ENCODE measurements at regions not wholly inside any gene's neighbourhood (a gene's known extent, or its start where the extent isn't known, plus 50 kb on each side); places are given as distances from the start of the nearest gene placed in this dataset.

GRCh38 chr13:79673993-79674377 is 193.0 kb downstream of the NDFIP2 start:
- H3K36me3 ChIP-seq (ENCODE audit: low read length), result no peaks in the 10 kb centered on the region
- no peaks in the 10 kb centered on the region for H3K9me2 ChIP-seq (replicated peaks; ENCODE audit: insufficient read depth, low read length)
- H4K20me1 ChIP-seq (ENCODE audit: low read depth, low read length), result no peaks in the 10 kb centered on the region
- no peak overlapping the region for H2AFZ ChIP-seq (ENCODE audit: low read depth, low read length, severe bottlenecking)
- no peaks in the 10 kb centered on the region for H3K9me3 ChIP-seq (ENCODE audit: insufficient read depth, low read length)
- H3F3A ChIP-seq (ENCODE audit: insufficient read depth), result no peaks in the 10 kb centered on the region
- no peaks in the 10 kb centered on the region for H3K79me2 ChIP-seq (ENCODE audit: insufficient read depth, low read length)
- no peak overlapping the region for H3K4me3 ChIP-seq (ENCODE audit: insufficient read depth, low read length, poor library complexity, severe bottlenecking)
- no peak overlapping the region for H3K27ac ChIP-seq (ENCODE audit: low read depth, low read length)
- H3K4me2 ChIP-seq (ENCODE audit: low read depth, low read length, poor library complexity, severe bottlenecking), result no peak overlapping the region
- TF ChIP-seq CTCF (IDR thresholded peaks at IDR 0.05; ENCODE audit: insufficient read depth, low read length, poor library complexity, severe bottlenecking) (no peak), EZH2phosphoT487 (conservative IDR thresholded peaks at IDR 0.05; ENCODE audit: low read length) (no peak)
- no peaks in the 10 kb centered on the region for H3K27me3 ChIP-seq (ENCODE audit: low read length)
- H3K9ac ChIP-seq (ENCODE audit: low read length), result no peak overlapping the region

GRCh38 chr13:79673310-79673992 is 192.5 kb downstream of the NDFIP2 start:
- Histone ChIP-seq H3F3A (ENCODE audit: insufficient read depth) (no peaks in the 10 kb centered on the region), H3K36me3 (ENCODE audit: low read length) (no peaks in the 10 kb centered on the region), H3K9me2 (replicated peaks; ENCODE audit: insufficient read depth, low read length) (no peaks in the 10 kb centered on the region), H4K20me1 (ENCODE audit: low read depth, low read length) (no peaks in the 10 kb centered on the region), H3K79me2 (ENCODE audit: insufficient read depth, low read length) (no peaks in the 10 kb centered on the region), H2AFZ (ENCODE audit: low read depth, low read length, severe bottlenecking) (no peak overlapping the region), H3K9ac (ENCODE audit: low read length) (no peak overlapping the region), H3K4me3 (ENCODE audit: insufficient read depth, low read length, poor library complexity, severe bottlenecking) (no peak overlapping the region), H3K27me3 (ENCODE audit: low read length) (no peaks in the 10 kb centered on the region), H3K27ac (ENCODE audit: low read depth, low read length) (no peak overlapping the region), H3K9me3 (ENCODE audit: insufficient read depth, low read length) (no peaks in the 10 kb centered on the region), H3K4me2 (ENCODE audit: low read depth, low read length, poor library complexity, severe bottlenecking) (no peak overlapping the region)
- TF ChIP-seq EZH2phosphoT487 (conservative IDR thresholded peaks at IDR 0.05; ENCODE audit: low read length) (no peak), CTCF (IDR thresholded peaks at IDR 0.05; ENCODE audit: insufficient read depth, low read length, poor library complexity, severe bottlenecking) (no peak)

GRCh38 chr13:79671420-79671819 is 190.5 kb downstream of the NDFIP2 start:
- no peak overlapping the region for H2AFZ ChIP-seq (ENCODE audit: low read depth, low read length, severe bottlenecking)
- no peaks in the 10 kb centered on the region for H3K36me3 ChIP-seq (ENCODE audit: low read length)
- no peaks in the 10 kb centered on the region for H3F3A ChIP-seq (ENCODE audit: insufficient read depth)
- H3K79me2 ChIP-seq (ENCODE audit: insufficient read depth, low read length), result no peaks in the 10 kb centered on the region
- H3K4me2 ChIP-seq (ENCODE audit: low read depth, low read length, poor library complexity, severe bottlenecking), result no peak overlapping the region
- TF ChIP-seq EZH2phosphoT487 (conservative IDR thresholded peaks at IDR 0.05; ENCODE audit: low read length) (no peak), CTCF (IDR thresholded peaks at IDR 0.05; ENCODE audit: insufficient read depth, low read length, poor library complexity, severe bottlenecking) (no peak)
- no peak overlapping the region for H3K9ac ChIP-seq (ENCODE audit: low read length)
- no peaks in the 10 kb centered on the region for H4K20me1 ChIP-seq (ENCODE audit: low read depth, low read length)
- no peak overlapping the region for H3K27ac ChIP-seq (ENCODE audit: low read depth, low read length)
- no peaks in the 10 kb centered on the region for H3K9me3 ChIP-seq (ENCODE audit: insufficient read depth, low read length)
- H3K9me2 ChIP-seq (replicated peaks; ENCODE audit: insufficient read depth, low read length), result no peaks in the 10 kb centered on the region
- no peaks in the 10 kb centered on the region for H3K27me3 ChIP-seq (ENCODE audit: low read length)
- H3K4me3 ChIP-seq (ENCODE audit: insufficient read depth, low read length, poor library complexity, severe bottlenecking), result no peak overlapping the region

Measured in SU-DHL-6 (cell line).